Lung (tissue), 11 donors: ENCODE measurements at regions not wholly inside any gene's neighbourhood (a gene's known extent, or its start where the extent isn't known, plus 50 kb on each side); places are given as distances from the start of the nearest gene placed in this dataset.
A peak's percentile ranks its signal among the peaks of the same experiment; 100 is the strongest.

ENCODE experiments used
- ATAC-seq: fragments of 200-7000 bp; cut with Tn5 transposase; one replicate; pipeline ENCODE4 v1.9.1; 2020; ENCODE audit warnings: moderate number of reproducible peaks; ENCODE audit not compliant: insufficient read depth, low FRiP score
- DNase-seq, 3 donors: peaks; one replicate each; pipeline ENCODE4 v3.0.0-alpha.2; 2013 to 2017
- H3K27ac ChIP-seq, 2 donors: one replicate each; pipeline ENCODE4 v1.5.1; 2013; ENCODE audit warnings: mild to moderate bottlenecking in 2 of 2, moderate library complexity in 2 of 2, control low read depth in 1 of 2, inconsistent platforms in 1 of 2, low read depth in 1 of 2, low read length in 1 of 2
- H3K27me3 ChIP-seq, 3 donors: one replicate each; pipeline ENCODE4 v1.5.1; 2013; ENCODE audit warnings: low read length in 2 of 3; ENCODE audit not compliant: control insufficient read depth in 3 of 3, insufficient read depth in 3 of 3
- H3K36me3 ChIP-seq, 4 donors: one replicate each; pipeline ENCODE4 v1.5.1; 2013; ENCODE audit warnings: low read length in 4 of 4, mild to moderate bottlenecking in 1 of 4, moderate library complexity in 1 of 4; ENCODE audit not compliant: control insufficient read depth in 4 of 4, insufficient read depth in 4 of 4
- H3K4me1 ChIP-seq, 5 donors: one replicate each; pipeline ENCODE4 v1.5.1; 2013; ENCODE audit warnings: low read length in 5 of 5, mild to moderate bottlenecking in 2 of 5, moderate library complexity in 1 of 5; ENCODE audit not compliant: control insufficient read depth in 5 of 5, insufficient read depth in 5 of 5
- H3K4me3 ChIP-seq: one replicate; pipeline ENCODE4 v1.5.1; 2013; ENCODE audit warnings: mild to moderate bottlenecking, control low read depth, moderate library complexity
- H3K9ac ChIP-seq, 2 donors: one replicate each; pipeline ENCODE4 v1.5.1; 2013; ENCODE audit warnings: low read length in 2 of 2, control low read depth in 1 of 2; ENCODE audit not compliant: insufficient read depth in 1 of 2
- H3K9me3 ChIP-seq, 4 donors: one replicate each; pipeline ENCODE4 v1.5.1; 2013; ENCODE audit warnings: low read length in 3 of 4, mild to moderate bottlenecking in 1 of 4, moderate library complexity in 1 of 4; ENCODE audit not compliant: control insufficient read depth in 4 of 4, insufficient read depth in 3 of 4
- CTCF ChIP-seq: IDR thresholded peaks from 2 replicates; pipeline ENCODE4 v1.5.1; 2012; ENCODE audit warnings: mild to moderate bottlenecking; ENCODE audit errors: control extremely low read depth, extremely low read depth
- WGBS, 2 donors: extraction: QIAGEN DNeasy Blood & Tissue Kit; methylation state at CpG; one replicate each; pipeline ENCODE4 v1.1.7; 2013; 5-methylcytosine and 5-hydroxymethylcytosine counted together
- donor health status: control.
- donor health status: control.
- donor health status: Bipolar disorder and iron deficiency.
- donor health status: healthy.
- donor health status: DM: yes; HTN: yes; CAD: no.

- H3K36me3 ChIP-seq = no peaks in the 10 kb centered on the region
- no peak overlapping the region for H3K27ac ChIP-seq
- peaks cover 0 to 3% (median 0%) of the 10 kb centered on the region in 3 donors for H3K27me3 ChIP-seq
- ATAC-seq (no peak), DNase-seq (no peak)
- H3K4me3 ChIP-seq = no peak overlapping the region
- H3K4me1 ChIP-seq = no peaks in the 10 kb centered on the region
- no peak overlapping the region for H3K9ac ChIP-seq
- no peaks in the 10 kb centered on the region for H3K9me3 ChIP-seq
- 80 to 89% methylated on average over 5 of the region's 5 CpGs for WGBS, 2 donors
- TF ChIP-seq CTCF = no peak
These were observed 355.9 kb upstream of the KLHL29 start for GRCh38 chr2:23029111-23029510.

GRCh38 chr2:23029951-23030350 lies 355.0 kb upstream of the KLHL29 start:
- H3K9me3 ChIP-seq = no peaks in the 10 kb centered on the region
- DNase-seq = no peak
- no peak overlapping the region for H3K4me3 ChIP-seq
- no peaks in the 10 kb centered on the region for H3K4me1 ChIP-seq
- 61 to 67% methylated on average over 5 of the region's 5 CpGs for WGBS, 2 donors
- peaks cover 0 to 3% (median 0%) of the 10 kb centered on the region in 3 donors for H3K27me3 ChIP-seq
- H3K9ac ChIP-seq = no peak overlapping the region
- H3K27ac ChIP-seq = no peak overlapping the region
- TF ChIP-seq CTCF = no peak
- no peaks in the 10 kb centered on the region for H3K36me3 ChIP-seq
- ATAC-seq = no peak

- Histone ChIP-seq H3K9ac (no peak overlapping the region), H3K4me3 (no peak overlapping the region), H3K9me3 (no peaks in the 10 kb centered on the region), H3K27ac (no peak overlapping the region), H3K27me3 (no peaks in the 10 kb centered on the region), H3K4me1 (no peaks in the 10 kb centered on the region), H3K36me3 (no peaks in the 10 kb centered on the region)
- no peak for TF ChIP-seq CTCF
- no peak for ATAC-seq
- 76 to 81% methylated on average over 3 of the region's 3 CpGs for WGBS, 2 donors
- DNase-seq = peak in 1 of 3 donors; percentile 18
These were observed 350.0 kb upstream of the KLHL29 start for GRCh38 chr2:23034996-23035395.

GRCh38 chr2:23036629-23037028 lies 348.4 kb upstream of the KLHL29 start:
- Histone ChIP-seq H3K4me3 (no peak overlapping the region), H3K27me3 (no peaks in the 10 kb centered on the region), H3K9ac (no peak overlapping the region), H3K4me1 (peaks cover 0 to 5% (median 0%) of the 10 kb centered on the region in 5 donors), H3K27ac (no peak overlapping the region), H3K9me3 (peaks cover 0 to 1% (median 0%) of the 10 kb centered on the region in 4 donors), H3K36me3 (no peaks in the 10 kb centered on the region)
- no peak for ATAC-seq
- WGBS, 2 donors = 82 to 86% methylated on average over 2 of the region's 2 CpGs
- no peak for TF ChIP-seq CTCF
- DNase-seq = no peak
